Endothelial cell of umbilical vein (primary cell): ENCODE measurements at regions not wholly inside any gene's neighbourhood (a gene's known extent, or its start where the extent isn't known, plus 50 kb on each side); places are given as distances from the start of the nearest gene placed in this dataset.

Experiments
- BruUV-seq: library from RNA; stranded (reverse); fragments of 400-500 nt; replicated peaks from 2 replicates; lab custom pipeline; 2021; lab: Mats Ljungman, UMichigan
- CTCF ChIA-PET: fragments of 300-600, 350-600 bp; sonication (Branson Sonifier 250); formaldehyde crosslinking; loops from one replicate; lab custom pipeline; 2021; ENCODE audit warnings: antibody characterized with exemption, inconsistent platforms; lab: Charles Lee
- POLR2A ChIA-PET: fragments of 300-600, 350-600 bp; sonication (Branson Sonifier 250); formaldehyde crosslinking; loops from one replicate; lab custom pipeline; 2021; ENCODE audit warnings: antibody characterized with exemption, inconsistent platforms; lab: Charles Lee
- DNase-seq: peaks from one replicate; pipeline ENCODE4 v3.0.0-alpha.2; 2011; ENCODE audit warnings: low read depth, low spot score
- FAIRE-seq: peaks from 2 replicates; lab custom pipeline; 2011; peaks lifted over from hg19 to GRCh38; lab: Jason Lieb, UNC
- H2AFZ ChIP-seq: 2 replicates; pipeline ENCODE4 v1.6.0; 2012; ENCODE audit warnings: low read depth, low read length, control low read depth, inconsistent platforms
- H3K27ac ChIP-seq: 2 replicates; pipeline ENCODE4 v1.5.1; 2011; ENCODE audit warnings: low read depth, mild to moderate bottlenecking, control low read depth, low read length, moderate library complexity; ENCODE audit not compliant: insufficient read depth
- H3K27me3 ChIP-seq, 2 experiments: 2 replicates each; pipeline versions ENCODE4 v1.6.0 to v1.6.1; 2011; ENCODE audit warnings: low read length in 2 of 2, mixed read lengths in 1 of 2; ENCODE audit not compliant: control insufficient read depth in 2 of 2, insufficient read depth in 2 of 2
- H3K36me3 ChIP-seq, 2 experiments: 2 replicates in 1 of 2; 3 replicates in 1 of 2; pipeline ENCODE4 v1.5.1; 2011; ENCODE audit warnings: low read length in 2 of 2, mild to moderate bottlenecking in 1 of 2, moderate library complexity in 1 of 2; ENCODE audit not compliant: control insufficient read depth in 2 of 2, insufficient read depth in 2 of 2; ENCODE audit errors: extremely low read depth in 1 of 2
- H3K4me1 ChIP-seq: 3 replicates; pipeline ENCODE4 v1.5.1; 2011; ENCODE audit warnings: mild to moderate bottlenecking, low read length; ENCODE audit not compliant: control insufficient read depth, insufficient read depth; ENCODE audit errors: extremely low read depth
- H3K4me2 ChIP-seq: 2 replicates; pipeline ENCODE4 v1.6.1; 2011; ENCODE audit warnings: low read length, control low read depth, mixed read lengths; ENCODE audit not compliant: insufficient read depth
- H3K4me3 ChIP-seq, 3 experiments: fragments of 200-600 bp in 1 of 3; sonication (generic), shearing (Covaris generic) in 1 of 3; replicated peaks in 1 of 3; 2 replicates each; pipeline ENCODE4 v1.5.1; 2011 to 2016; ENCODE audit warnings: control low read depth in 3 of 3, low read length in 3 of 3, mild to moderate bottlenecking in 2 of 3, inconsistent platforms in 1 of 3, low read depth in 1 of 3, moderate library complexity in 1 of 3; ENCODE audit not compliant: insufficient read depth in 1 of 3
- H3K79me2 ChIP-seq: 2 replicates; pipeline ENCODE4 v1.6.0; 2012; ENCODE audit warnings: low read length, inconsistent platforms; ENCODE audit not compliant: control insufficient read depth, insufficient read depth
- H3K9ac ChIP-seq: replicated peaks from 2 replicates; pipeline ENCODE3; 2011; ENCODE audit warnings: low read length, control low read depth; ENCODE audit not compliant: insufficient read depth; ENCODE audit errors: extremely low read depth
- H3K9me1 ChIP-seq: replicated peaks from 3 replicates; pipeline ENCODE4 v1.6.0; 2011; ENCODE audit warnings: mild to moderate bottlenecking, low read length; ENCODE audit not compliant: control insufficient read depth, insufficient read depth; ENCODE audit errors: extremely low read depth
- H3K9me3 ChIP-seq: replicated peaks from 2 replicates; pipeline ENCODE4 v1.5.1; 2012; ENCODE audit warnings: low read length, inconsistent platforms; ENCODE audit not compliant: control insufficient read depth, insufficient read depth
- H4K20me1 ChIP-seq: replicated peaks from 2 replicates; pipeline ENCODE3; 2011; ENCODE audit warnings: mild to moderate bottlenecking, low read length; ENCODE audit not compliant: control insufficient read depth, insufficient read depth; ENCODE audit errors: extremely low read depth
- CTCF ChIP-seq, 2 donors: IDR thresholded peaks; 1 replicate in 1 of 2; 2 replicates in 1 of 2; pipeline ENCODE4 v1.5.1; 2011; ENCODE audit warnings: low read length in 2 of 2, mild to moderate bottlenecking in 2 of 2, moderate library complexity in 2 of 2, control low read depth in 1 of 2, inconsistent platforms in 1 of 2, low read depth in 1 of 2; ENCODE audit not compliant: insufficient read depth in 1 of 2; ENCODE audit errors: extremely low read depth in 1 of 2
- EZH2 ChIP-seq: IDR thresholded peaks from 2 replicates; pipeline ENCODE4 v1.6.1; 2012; ENCODE audit warnings: borderline replicate concordance, low read depth, mild to moderate bottlenecking, moderate library complexity, low read length, inconsistent platforms; ENCODE audit not compliant: severe bottlenecking
- FOS ChIP-seq: IDR thresholded peaks from 2 replicates; pipeline ENCODE4 v1.6.1; 2011; ENCODE audit warnings: mild to moderate bottlenecking, low read length, moderate library complexity, borderline replicate concordance; ENCODE audit not compliant: insufficient read depth
- GATA2 ChIP-seq: IDR thresholded peaks from 2 replicates; pipeline ENCODE4 v1.7.0; 2011; ENCODE audit warnings: low read depth, mild to moderate bottlenecking, moderate library complexity, mixed read lengths, low read length; ENCODE audit not compliant: insufficient read length, insufficient read depth
- JUN ChIP-seq: IDR thresholded peaks from 2 replicates; pipeline ENCODE4 v1.6.1; 2011; ENCODE audit warnings: borderline replicate concordance, low read depth; ENCODE audit not compliant: insufficient read length, insufficient read depth
- MAX ChIP-seq: IDR thresholded peaks from 2 replicates; pipeline ENCODE4 v1.6.1; 2011; ENCODE audit not compliant: insufficient read depth, insufficient read length
- MYC ChIP-seq: IDR thresholded peaks from one replicate; pipeline ENCODE4 v1.6.1; 2011; ENCODE audit warnings: mild to moderate bottlenecking, low read depth, low read length
- POLR2A ChIP-seq: IDR thresholded peaks from 2 replicates; pipeline ENCODE4 v1.6.1; 2012; ENCODE audit warnings: low read depth, mild to moderate bottlenecking, control low read depth, low read length
- POLR2AphosphoS5 ChIP-seq: IDR thresholded peaks from 2 replicates; pipeline ENCODE4 v1.6.1; 2012; ENCODE audit warnings: low read depth, mild to moderate bottlenecking, control low read depth, low read length, moderate library complexity; ENCODE audit not compliant: insufficient read depth
- dilution Hi-C: fragments of 300-500 bp; cut with MboI; formaldehyde crosslinking; loops from one replicate; pipeline ENCODE4 v1.15.0; 2019; ENCODE audit warnings: low sequenced_read_pairs; ENCODE audit not compliant: extremely low pct_ligation_motif_present
- intact Hi-C: fragments of 100-400 bp; cut with micrococcal nuclease; formaldehyde crosslinking; loops from one replicate; pipeline ENCODE4 v1.10.0; 2022

GRCh38 chr6:99850841-99851240, 143.2 kb downstream of the MCHR2 start:
- H3K9me1 ChIP-seq: no peaks in the 10 kb centered on the region
- no peaks in the 10 kb centered on the region for H3K4me1 ChIP-seq
- FAIRE-seq (no peak), DNase-seq (no peak)
- H3K36me3 ChIP-seq: no peaks in the 10 kb centered on the region
- H3K27me3 ChIP-seq: no peaks in the 10 kb centered on the region
- H3K9ac ChIP-seq: no peak overlapping the region
- H3K9me3 ChIP-seq: no peaks in the 10 kb centered on the region
- dilution Hi-C loops: no loop called here
- no peak overlapping the region for H2AFZ ChIP-seq
- TF ChIP-seq MAX (no peak), GATA2 (no peak), CTCF (IDR thresholded peaks at IDR 0.05; ENCODE audit: extremely low read depth in 1 of 2, insufficient read depth in 1 of 2, low read depth in 1 of 2, low read length in 2 of 2) (no peak), FOS (no peak), MYC (no peak), JUN (no peak), POLR2A (no peak), EZH2 (no peak), POLR2AphosphoS5 (no peak)
- H3K79me2 ChIP-seq: no peaks in the 10 kb centered on the region
- H3K27ac ChIP-seq: no peak overlapping the region
- no peaks in the 10 kb centered on the region for H4K20me1 ChIP-seq
- ChIA-PET CTCF (no interaction called here), POLR2A (no interaction called here)
- H3K4me2 ChIP-seq: no peak overlapping the region
- no peak overlapping the region for H3K4me3 ChIP-seq
- BruUV-seq: no TSS peak
- intact Hi-C loops: no loop called here
